ENCODE measurements at regions not wholly inside any gene's neighbourhood (a gene's known extent, or its start where the extent isn't known, plus 50 kb on each side); places are given as distances from the start of the nearest gene placed in this dataset.
A peak's percentile ranks its signal among the peaks of the same experiment; 100 is the strongest.
"Not testable (repeated sequence)": the region's sequence is repeated elsewhere in the genome, so short reads cannot be mapped to it uniquely, and the experiment has no call there.

- DNase-seq: peak; percentile 73
These were observed 137.2 kb downstream of the TRIM43 start for GRCh38 chr2:95728878-95729596.

GRCh38 chr2:95729597-95729955, 137.8 kb downstream of the TRIM43 start:
- DNase-seq: no peak

GRCh38 chr2:95730813-95731212, 139.0 kb downstream of the TRIM43 start:
- DNase-seq: no peak

- no peak for DNase-seq
These were observed 143.4 kb downstream of the TRIM43 start for GRCh38 chr2:95734976-95735890.

- DNase-seq: no peak
These were observed 146.5 kb downstream of the TRIM43 start for GRCh38 chr2:95738301-95738700.

- not testable (repeated sequence) for DNase-seq
These were observed 160.3 kb downstream of the TRIM43 start for GRCh38 chr2:95752126-95752525.

GRCh38 chr2:95753812-95754211, 162.0 kb downstream of the TRIM43 start:
- DNase-seq: not testable (repeated sequence)

- DNase-seq: not testable (repeated sequence)
These were observed 162.4 kb downstream of the TRIM43 start for GRCh38 chr2:95754213-95754612.

GRCh38 chr2:95754819-95755563, 163.2 kb downstream of the TRIM43 start:
- DNase-seq: not testable (repeated sequence)

- not testable (repeated sequence) for DNase-seq
These were observed 164.3 kb downstream of the TRIM43 start for GRCh38 chr2:95755956-95756669.

- DNase-seq: no peak
These were observed 166.2 kb downstream of the TRIM43 start for GRCh38 chr2:95757988-95758387.

GRCh38 chr2:95759481-95760246, 167.9 kb downstream of the TRIM43 start:
- DNase-seq: no peak

GRCh38 chr2:95760806-95761525, 169.2 kb downstream of the TRIM43 start:
- no peak for DNase-seq

- DNase-seq: no peak
These were observed 169.8 kb downstream of the TRIM43 start for GRCh38 chr2:95761556-95761955.

GRCh38 chr2:95762023-95763021, 170.5 kb downstream of the TRIM43 start:
- not testable (repeated sequence) for DNase-seq

GRCh38 chr2:95763074-95763473, 171.3 kb downstream of the TRIM43 start:
- DNase-seq: not testable (repeated sequence)

- DNase-seq: not testable (repeated sequence)
These were observed 173.2 kb downstream of the TRIM43 start for GRCh38 chr2:95764966-95765365.

- not testable (repeated sequence) for DNase-seq
These were observed 174.4 kb downstream of the TRIM43 start for GRCh38 chr2:95765925-95766910.

Data from left hindlimb (tissue), 1 donor.